Urinary bladder (tissue), 3 donors: ENCODE measurements at regions not wholly inside any gene's neighbourhood (a gene's known extent, or its start where the extent isn't known, plus 50 kb on each side); places are given as distances from the start of the nearest gene placed in this dataset.

Experiments used
- DNase-seq: peaks from one replicate; pipeline ENCODE4 v3.0.0-alpha.2; 2015; ENCODE audit errors: extremely low spot score
- H3K27ac ChIP-seq: one replicate; pipeline ENCODE4 v1.5.1; 2013; ENCODE audit warnings: low read depth, mild to moderate bottlenecking, moderate library complexity
- H3K36me3 ChIP-seq: one replicate; pipeline ENCODE4 v1.6.1; 2013; ENCODE audit warnings: mild to moderate bottlenecking, moderate library complexity; ENCODE audit not compliant: insufficient read depth
- H3K4me1 ChIP-seq: one replicate; pipeline ENCODE4 v1.6.1; 2013; ENCODE audit warnings: mild to moderate bottlenecking, moderate library complexity; ENCODE audit not compliant: insufficient read depth
- H3K4me3 ChIP-seq: one replicate; pipeline ENCODE4 v1.5.1; 2013; ENCODE audit warnings: low read depth, low read length
- WGBS: extraction: QIAGEN DNeasy Blood & Tissue Kit; methylation state at CpG from one replicate; pipeline ENCODE4 v1.1.7; 2013; 5-methylcytosine and 5-hydroxymethylcytosine counted together
- donor health status: healthy with polysubstance abuse.
- donor health status: healthy.

DNA sequence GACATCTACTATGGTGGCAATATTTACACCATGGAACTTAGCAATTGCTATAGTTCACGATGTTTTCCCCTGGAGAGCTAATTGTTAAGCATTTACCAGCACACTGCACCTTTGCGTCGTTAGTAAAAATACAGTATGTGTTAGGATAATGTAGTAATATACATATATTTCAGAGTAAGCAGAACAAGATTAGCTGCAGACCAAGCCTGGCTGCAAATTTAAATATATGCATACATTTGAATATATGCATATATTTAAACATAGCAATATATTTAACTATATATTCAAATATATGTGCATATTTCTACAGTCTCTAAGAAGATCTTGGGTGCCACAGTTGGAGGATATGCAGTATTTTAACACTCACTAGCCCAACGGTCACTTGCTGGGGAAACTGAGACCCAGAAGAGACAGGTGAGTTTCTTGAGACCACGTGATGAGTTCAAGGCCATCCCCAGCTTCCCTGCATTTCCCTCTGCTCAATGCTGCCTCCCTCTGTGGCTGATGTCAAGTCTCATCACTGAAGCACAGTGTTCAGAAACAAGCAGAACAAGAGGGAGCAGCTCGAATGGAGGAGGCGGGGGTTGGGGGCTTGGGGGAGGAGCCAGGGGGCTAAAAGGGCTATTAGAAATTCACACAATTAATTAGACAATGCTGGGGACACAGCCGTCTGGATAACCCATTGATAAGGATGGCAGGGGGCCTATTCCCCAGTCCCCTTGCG lies 708.0 kb downstream of the MED13L start:
- no peaks in the 10 kb centered on the region for H3K4me1 ChIP-seq
- no peaks in the 10 kb centered on the region for H3K36me3 ChIP-seq
- H3K27ac ChIP-seq, result no peak overlapping the region
- DNase-seq, result no peak
- WGBS, result 77% methylated on average over 9 of the region's 9 CpGs
- no peak overlapping the region for H3K4me3 ChIP-seq

DNA sequence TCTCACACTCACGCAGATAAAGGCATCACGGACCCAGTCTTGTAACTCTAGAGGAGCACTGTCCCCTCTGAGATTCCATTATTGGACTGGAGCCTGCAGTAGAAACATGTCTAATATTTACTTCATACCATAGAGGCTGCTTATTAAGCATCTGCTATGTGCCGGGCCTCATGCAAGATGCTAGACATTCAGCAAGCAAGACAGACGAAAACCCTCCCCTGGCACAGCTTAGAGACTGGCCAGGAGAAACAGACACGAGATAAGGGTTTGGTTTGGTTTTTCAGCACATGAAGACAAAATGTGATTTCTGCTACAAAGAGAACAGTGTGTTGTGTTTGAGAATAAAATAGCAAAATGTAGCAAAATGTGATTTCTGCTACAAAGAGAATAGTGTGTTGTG lies 719.2 kb downstream of the MED13L start:
- no peak for DNase-seq
- no peaks in the 10 kb centered on the region for H3K4me1 ChIP-seq
- H3K4me3 ChIP-seq, result no peak overlapping the region
- WGBS, result 73% methylated on average over 5 of the region's 5 CpGs
- H3K36me3 ChIP-seq, result no peaks in the 10 kb centered on the region
- H3K27ac ChIP-seq, result no peak overlapping the region

DNA sequence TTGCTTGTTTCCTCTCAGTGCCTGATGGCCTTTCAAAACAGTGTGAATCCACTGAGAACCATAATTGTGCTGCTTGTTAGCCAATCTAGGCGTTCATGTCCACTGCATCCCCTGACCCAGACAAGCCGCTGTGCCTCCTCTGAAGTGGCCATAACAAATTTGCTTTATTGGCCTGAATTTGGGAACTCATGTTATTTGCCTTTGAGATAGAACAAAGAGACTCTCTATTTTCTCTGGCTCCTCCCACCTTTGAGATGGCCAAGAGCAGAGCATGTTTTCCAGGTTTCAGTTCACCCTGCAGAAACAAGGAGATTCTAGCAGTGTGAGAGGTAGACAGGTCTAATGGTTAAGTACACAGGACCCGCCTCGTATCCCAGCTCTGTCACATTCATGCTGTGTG lies 723.9 kb downstream of the MED13L start:
- no peak for DNase-seq
- Histone ChIP-seq H3K36me3 (no peaks in the 10 kb centered on the region), H3K4me1 (no peaks in the 10 kb centered on the region), H3K27ac (no peak overlapping the region), H3K4me3 (no peak overlapping the region)
- 89% methylated on average over 4 of the region's 4 CpGs for WGBS

DNA sequence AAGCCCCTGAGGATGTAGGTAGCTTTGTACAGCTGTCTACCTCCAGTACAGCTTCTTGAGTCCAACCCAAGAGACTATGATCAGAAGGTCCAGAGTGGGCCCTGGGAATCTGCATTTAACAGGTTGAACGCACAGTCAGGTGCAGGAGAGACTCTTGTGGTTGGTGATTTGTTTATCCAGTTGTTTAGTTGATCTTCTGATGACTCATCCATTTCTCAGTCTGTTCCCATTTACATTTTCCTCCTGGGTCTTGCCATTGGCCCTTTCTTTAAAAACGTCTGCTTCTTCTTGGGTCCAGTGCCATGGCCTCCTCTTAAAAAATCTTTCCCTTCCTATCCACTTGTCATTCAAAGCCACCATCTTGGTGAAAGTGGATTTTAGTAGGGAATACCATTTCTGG lies 734.2 kb downstream of the MED13L start:
- H3K4me1 ChIP-seq, result no peaks in the 10 kb centered on the region
- no peak overlapping the region for H3K27ac ChIP-seq
- WGBS, result 64% methylated on average over 2 of the region's 2 CpGs

DNA sequence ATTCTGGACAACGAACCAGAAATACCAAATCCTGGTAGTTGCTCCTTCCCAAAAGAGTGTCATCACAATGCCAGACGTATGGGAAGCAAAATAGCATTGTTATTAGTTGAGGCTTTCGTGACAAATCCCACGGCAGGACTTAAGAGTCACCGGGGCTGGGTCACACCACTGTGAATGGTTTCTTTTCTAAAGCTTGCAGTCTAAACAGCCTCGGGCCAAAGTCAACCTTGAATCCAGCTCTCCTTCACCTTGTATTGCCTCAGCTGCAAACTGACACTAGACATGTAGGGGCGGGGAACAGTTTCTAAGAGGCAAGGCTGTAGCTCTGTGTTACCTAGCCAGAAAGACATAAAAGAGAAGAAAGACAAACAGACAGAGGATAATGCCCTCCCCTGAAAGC lies 734.8 kb downstream of the MED13L start:
- Histone ChIP-seq H3K27ac (no peak overlapping the region), H3K36me3 (no peaks in the 10 kb centered on the region), H3K4me1 (no peaks in the 10 kb centered on the region), H3K4me3 (no peak overlapping the region)
- WGBS, result 86% methylated on average over 7 of the region's 7 CpGs
- no peak for DNase-seq

More for the DNA sequence above, 734.2 kb downstream of the MED13L start:
- DNase-seq, result no peak
- Histone ChIP-seq H3K4me3 (no peak overlapping the region), H3K36me3 (no peaks in the 10 kb centered on the region)

DNA sequence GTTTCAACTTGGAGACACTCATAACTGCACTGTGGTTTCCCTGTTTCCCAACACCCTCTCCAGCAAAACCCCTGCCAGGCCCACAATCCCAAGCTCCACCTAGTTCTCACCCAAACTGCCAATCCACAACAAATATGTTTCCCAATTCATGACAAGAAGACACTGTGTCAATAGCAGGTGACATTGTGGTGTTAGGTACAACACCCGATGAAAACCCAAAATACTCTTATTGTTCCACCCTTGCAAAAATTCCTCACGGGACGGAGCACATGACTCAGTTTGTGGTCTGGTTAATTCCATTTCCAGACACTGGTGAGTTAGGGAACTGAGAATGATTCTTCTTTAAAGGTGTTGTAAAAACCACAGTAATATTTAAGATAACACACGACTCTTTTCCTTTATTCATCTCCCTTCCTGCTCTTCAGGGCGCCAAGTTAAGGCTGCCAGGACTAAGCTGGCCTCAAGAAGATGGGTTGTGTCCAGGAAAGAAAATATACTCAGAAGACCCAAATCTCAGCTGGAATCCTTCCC lies 735.5 kb downstream of the MED13L start:
- DNase-seq, result no peak
- Histone ChIP-seq H3K27ac (no peak overlapping the region), H3K36me3 (no peaks in the 10 kb centered on the region), H3K4me3 (no peak overlapping the region), H3K4me1 (no peaks in the 10 kb centered on the region)
- WGBS, result 86% methylated on average over 5 of the region's 5 CpGs

DNA sequence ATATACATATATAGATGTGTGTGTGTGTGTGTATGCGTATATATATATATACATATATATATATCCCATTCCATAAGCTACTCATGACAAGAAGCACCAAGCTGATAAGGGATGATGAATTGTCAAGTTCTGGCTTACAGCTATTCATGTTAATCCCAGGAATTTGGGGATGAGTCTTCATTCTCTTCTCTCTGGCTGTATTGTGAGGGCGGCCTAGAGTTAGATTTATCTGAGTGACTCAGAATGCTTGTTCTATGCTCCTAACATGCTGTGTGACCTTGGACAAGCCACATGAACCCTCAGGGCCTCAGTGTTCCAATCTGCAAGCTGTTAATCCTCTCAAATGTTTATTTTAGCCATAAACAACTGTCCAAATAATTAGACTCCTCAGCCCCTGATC lies 749.0 kb downstream of the MED13L start:
- 83% methylated on average over 2 of the region's 2 CpGs for WGBS
- DNase-seq, result no peak
- H3K4me3 ChIP-seq, result no peak overlapping the region

DNA sequence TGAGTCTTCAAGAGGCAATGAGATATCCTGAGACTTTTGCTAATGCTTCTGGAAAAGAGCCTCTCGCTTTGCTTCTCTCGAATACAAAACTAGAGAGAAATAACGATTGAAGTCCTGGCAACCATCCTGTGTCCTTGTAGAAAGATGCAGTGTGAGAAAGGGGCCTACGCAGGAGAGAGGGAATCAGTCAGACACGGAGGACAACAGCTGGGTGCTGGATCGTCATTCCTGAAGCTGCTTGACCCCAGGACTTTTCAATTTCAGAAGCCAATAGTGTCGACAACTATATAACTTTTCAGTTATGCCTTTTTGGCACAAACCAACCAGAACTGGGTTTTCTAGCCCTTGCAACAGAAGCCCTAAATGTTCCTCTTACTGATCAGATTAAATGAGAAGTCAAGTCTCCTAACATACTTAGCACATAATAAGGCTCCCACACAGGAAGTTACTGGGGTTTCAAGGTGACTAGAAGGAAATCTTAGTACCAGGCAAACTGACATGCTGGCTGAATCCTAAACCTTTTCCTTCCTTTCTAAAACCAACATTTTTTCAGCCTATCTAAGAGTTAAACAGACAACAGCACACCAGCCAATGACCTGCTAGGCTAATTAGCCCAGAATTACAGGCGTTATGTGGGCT lies 755.6 kb downstream of the MED13L start:
- Histone ChIP-seq H3K4me1 (no peaks in the 10 kb centered on the region), H3K4me3 (no peak overlapping the region), H3K36me3 (no peaks in the 10 kb centered on the region), H3K27ac (no peak overlapping the region)
- WGBS, result 59% methylated on average over 8 of the region's 8 CpGs
- no peak for DNase-seq

More for the DNA sequence above, 749.0 kb downstream of the MED13L start:
- H3K4me1 ChIP-seq, result no peaks in the 10 kb centered on the region
- no peaks in the 10 kb centered on the region for H3K36me3 ChIP-seq
- H3K27ac ChIP-seq, result no peak overlapping the region

DNA sequence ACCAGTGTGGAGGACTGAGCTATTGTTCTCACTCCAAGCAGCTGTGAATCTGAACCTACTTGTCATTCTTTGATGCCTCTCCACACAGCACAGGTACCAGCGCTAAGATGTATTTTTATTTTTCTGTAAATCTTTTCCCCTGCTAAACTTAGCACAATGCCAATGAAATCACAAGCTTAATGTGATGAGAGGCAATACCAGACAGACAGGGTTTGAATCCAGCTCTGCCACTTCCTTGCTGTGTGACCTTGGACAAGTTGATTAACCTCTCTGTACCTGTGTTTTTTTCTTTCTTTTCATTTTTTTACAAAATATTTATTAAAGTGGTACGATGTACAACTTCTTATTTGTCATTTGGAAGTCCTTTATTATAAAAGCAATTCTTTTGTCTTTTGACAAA lies 757.6 kb downstream of the MED13L start:
- no peak overlapping the region for H3K4me3 ChIP-seq
- H3K36me3 ChIP-seq, result no peaks in the 10 kb centered on the region
- WGBS, result 92% methylated on average over 2 of the region's 2 CpGs
- H3K4me1 ChIP-seq, result no peaks in the 10 kb centered on the region
- H3K27ac ChIP-seq, result no peak overlapping the region
- no peak for DNase-seq

DNA sequence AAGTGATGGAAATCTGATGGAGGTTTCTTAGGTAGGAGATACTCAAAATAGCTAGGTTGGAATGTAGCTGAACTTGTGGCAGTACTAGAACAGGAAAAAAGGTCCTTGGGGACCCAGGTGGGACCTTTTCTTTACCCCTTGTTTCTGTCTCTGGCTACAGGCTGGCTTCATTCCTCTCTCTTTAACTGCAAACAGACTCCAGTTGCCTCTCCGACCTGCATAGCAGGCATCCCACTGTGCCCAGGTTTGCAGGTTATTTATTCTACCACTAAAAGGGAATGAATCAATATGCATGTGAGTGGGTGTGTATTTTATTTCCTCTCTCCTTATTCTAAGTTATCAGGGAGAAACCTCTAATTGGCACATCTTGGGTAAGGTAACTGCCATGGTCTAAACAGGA lies 758.1 kb downstream of the MED13L start:
- H3K4me3 ChIP-seq, result no peak overlapping the region
- WGBS, result 92% methylated on average over 1 of the region's 1 CpG
- H3K4me1 ChIP-seq, result no peaks in the 10 kb centered on the region
- DNase-seq, result no peak
- H3K36me3 ChIP-seq, result no peaks in the 10 kb centered on the region
- H3K27ac ChIP-seq, result no peak overlapping the region

DNA sequence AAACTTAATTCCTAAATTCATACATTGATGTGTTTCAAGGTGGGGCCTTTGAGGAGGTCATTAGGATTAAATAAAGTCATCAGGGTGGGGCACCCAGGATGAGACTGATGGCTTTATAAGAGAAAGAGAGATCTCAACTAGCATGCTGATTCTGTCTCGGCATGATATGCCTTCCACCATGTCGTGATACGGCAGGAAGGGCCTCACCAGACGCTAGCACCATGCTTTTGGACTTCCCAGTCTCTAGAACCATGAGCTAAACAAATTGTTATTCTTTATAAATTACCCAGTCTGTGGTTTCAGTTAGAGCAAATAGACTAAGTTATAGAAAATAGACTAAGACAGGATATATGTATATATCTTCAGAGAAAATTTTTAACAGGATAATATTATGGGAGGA lies 759.6 kb downstream of the MED13L start:
- Histone ChIP-seq H3K36me3 (no peaks in the 10 kb centered on the region), H3K27ac (no peak overlapping the region), H3K4me1 (no peaks in the 10 kb centered on the region), H3K4me3 (no peak overlapping the region)
- DNase-seq, result no peak
- WGBS, result 72% methylated on average over 4 of the region's 4 CpGs

DNA sequence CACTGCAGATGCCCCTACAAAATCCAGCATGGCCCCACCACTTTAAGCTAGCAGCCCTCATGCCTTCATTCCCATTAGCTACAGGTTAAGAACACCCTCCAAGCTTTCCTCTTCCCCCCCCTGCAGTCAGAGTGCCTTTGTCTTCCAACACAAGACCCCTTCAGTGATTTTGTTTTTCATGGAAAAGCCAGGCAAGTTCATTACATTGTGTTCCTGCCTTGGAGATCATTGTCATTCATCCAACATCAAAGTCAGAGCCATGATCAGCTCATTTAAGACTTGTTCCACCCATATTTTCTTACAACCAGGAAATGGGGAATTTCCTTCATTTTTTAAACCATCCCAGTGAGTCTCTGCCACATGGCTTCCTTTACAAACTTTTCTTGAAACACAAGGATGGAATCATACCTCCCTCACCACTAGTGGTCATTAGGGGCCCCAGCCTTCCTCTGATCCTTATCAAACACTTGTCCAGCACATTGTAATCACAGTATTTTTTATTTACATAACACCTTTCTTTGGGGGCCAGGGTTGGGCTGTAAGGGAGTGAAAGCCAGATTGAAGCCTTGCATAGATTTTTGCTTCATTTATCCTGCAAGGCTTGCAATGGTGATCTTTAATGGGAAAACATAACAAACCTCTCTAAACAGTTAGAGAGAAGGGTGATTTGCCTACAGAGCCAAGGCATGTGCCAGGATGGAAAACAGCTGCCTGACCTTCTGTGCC lies 765.3 kb downstream of the MED13L start:
- Histone ChIP-seq H3K4me3 (no peak overlapping the region), H3K36me3 (no peaks in the 10 kb centered on the region)

DNA sequence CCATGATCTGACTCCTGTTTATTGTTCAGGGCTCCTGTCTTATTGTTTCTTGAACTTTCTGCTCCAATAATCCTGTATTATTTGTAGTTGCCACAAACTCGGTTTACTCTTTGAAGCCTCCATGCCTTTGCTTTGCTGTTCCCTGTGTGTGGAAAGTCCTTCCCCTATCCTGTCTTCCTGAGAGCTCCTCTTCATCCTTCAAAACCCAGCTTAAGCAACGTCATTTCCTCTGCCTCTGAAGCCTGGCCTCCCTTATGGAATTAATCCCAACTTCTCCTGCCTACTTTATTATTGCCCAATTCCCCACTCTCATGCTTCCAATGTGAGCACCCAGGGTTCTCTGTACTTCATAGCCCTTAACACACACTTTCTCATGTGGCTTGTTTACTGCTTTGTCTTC lies 766.2 kb downstream of the MED13L start:
- H3K4me3 ChIP-seq, result no peak overlapping the region
- WGBS, result 62% methylated on average over 2 of the region's 2 CpGs
- H3K27ac ChIP-seq, result no peak overlapping the region
- no peak for DNase-seq
- no peaks in the 10 kb centered on the region for H3K36me3 ChIP-seq
- H3K4me1 ChIP-seq, result no peaks in the 10 kb centered on the region

More for the DNA sequence above, 765.3 kb downstream of the MED13L start:
- Histone ChIP-seq H3K27ac (no peak overlapping the region), H3K4me1 (no peaks in the 10 kb centered on the region)
- no peak for DNase-seq

DNA sequence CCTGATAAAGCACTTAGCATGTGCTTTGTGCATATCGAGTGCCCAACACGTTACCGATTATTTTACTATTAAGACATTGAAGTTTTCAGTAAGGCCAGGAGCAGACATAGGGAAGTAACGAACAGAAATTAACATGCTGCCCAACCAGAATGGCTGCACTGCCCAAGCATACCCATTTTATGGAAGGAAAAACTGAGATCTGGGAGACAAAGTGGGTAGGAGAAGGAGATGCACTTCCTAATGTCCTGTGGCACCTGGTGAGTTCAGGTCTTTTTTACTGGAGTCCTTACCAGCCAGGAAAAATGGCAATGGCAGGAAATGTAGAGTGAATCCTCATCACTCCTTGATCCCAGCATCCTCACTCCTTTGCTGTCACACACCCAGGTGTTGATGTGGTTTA lies 768.5 kb downstream of the MED13L start:
- DNase-seq, result no peak
- WGBS, result 96% methylated on average over 4 of the region's 4 CpGs
- no peak overlapping the region for H3K27ac ChIP-seq
- H3K4me3 ChIP-seq, result no peak overlapping the region
- H3K36me3 ChIP-seq, result no peaks in the 10 kb centered on the region
- H3K4me1 ChIP-seq, result no peaks in the 10 kb centered on the region
